Central memory CD8-positive, alpha-beta T cell (primary cell): ENCODE measurements at regions not wholly inside any gene's neighbourhood (a gene's known extent, or its start where the extent isn't known, plus 50 kb on each side); places are given as distances from the start of the nearest gene placed in this dataset.
"Not testable (repeated sequence)": the region's sequence is repeated elsewhere in the genome, so short reads cannot be mapped to it uniquely, and the experiment has no call there.

Experiments used
- ATAC-seq: fragments of 150-1000 bp; cut with Tn5 transposase; replicated peaks from 2 replicates; pipeline ENCODE4 v1.10.0; 2022; ENCODE audit warnings: mild to moderate bottlenecking, moderate FRiP score, moderate number of reproducible peaks; ENCODE audit not compliant: poor library complexity, severe bottlenecking; ENCODE audit errors: extremely low read depth
- DNase-seq, 2 donors: peaks; one replicate each; pipeline ENCODE4 v3.0.0; 2021; ENCODE audit warnings: low spot score in 2 of 2
- H3K27ac Mint-ChIP-seq: one replicate; pipeline ENCODE4 v1.8.0; 2022; ENCODE audit warnings: low read depth, mild to moderate bottlenecking, moderate library complexity, mixed read lengths
- H3K27me3 Mint-ChIP-seq: one replicate; pipeline ENCODE4 v1.8.0; 2022; ENCODE audit warnings: mixed read lengths
- H3K36me3 Mint-ChIP-seq: one replicate; pipeline ENCODE4 v1.8.0; 2022; ENCODE audit warnings: mild to moderate bottlenecking, moderate library complexity, mixed read lengths; ENCODE audit not compliant: insufficient read depth
- H3K4me1 Mint-ChIP-seq: one replicate; pipeline ENCODE4 v1.8.0; 2022; ENCODE audit warnings: mixed read lengths
- H3K4me3 Mint-ChIP-seq: one replicate; pipeline ENCODE4 v1.8.0; 2022; ENCODE audit warnings: mild to moderate bottlenecking, moderate library complexity, mixed read lengths
- H3K9me3 Mint-ChIP-seq: one replicate; pipeline ENCODE4 v1.8.0; 2022; ENCODE audit warnings: mixed read lengths

GRCh38 chr9:7433508-7434292 is 365.9 kb downstream of the DMAC1 start:
- Mint-ChIP-seq H3K9me3 (peaks cover 9% of the 10 kb centered on the region), H3K27ac (no peak overlapping the region), H3K27me3 (peaks cover 19% of the 10 kb centered on the region), H3K4me1 (no peaks in the 10 kb centered on the region), H3K36me3 (peaks cover 2% of the 10 kb centered on the region), H3K4me3 (no peak overlapping the region)
- DNase-seq, result no peak
- ATAC-seq, result no peak

GRCh38 chr9:7432989-7433388 is 366.6 kb downstream of the DMAC1 start:
- Mint-ChIP-seq H3K9me3 (peaks cover 9% of the 10 kb centered on the region), H3K27ac (no peak overlapping the region), H3K4me3 (no peak overlapping the region), H3K27me3 (peaks cover 19% of the 10 kb centered on the region), H3K4me1 (no peaks in the 10 kb centered on the region), H3K36me3 (peaks cover 2% of the 10 kb centered on the region)
- DNase-seq (no peak), ATAC-seq (no peak)

GRCh38 chr9:7417397-7417796 is 382.2 kb downstream of the DMAC1 start:
- H3K9me3 Mint-ChIP-seq, DNase-seq, H3K4me3 Mint-ChIP-seq, H3K4me1 Mint-ChIP-seq, H3K27ac Mint-ChIP-seq, ATAC-seq, H3K36me3 Mint-ChIP-seq: not testable (repeated sequence)
- H3K27me3 Mint-ChIP-seq, result peaks cover 11% of the 10 kb centered on the region

- Mint-ChIP-seq H3K4me3 (no peak overlapping the region), H3K4me1 (no peaks in the 10 kb centered on the region), H3K36me3 (no peaks in the 10 kb centered on the region), H3K9me3 (peaks cover 6% of the 10 kb centered on the region), H3K27me3 (peaks cover 19% of the 10 kb centered on the region), H3K27ac (no peak overlapping the region)
- ATAC-seq (no peak), DNase-seq (no peak)
These were observed 383.7 kb downstream of the DMAC1 start for GRCh38 chr9:7415836-7416235.

GRCh38 chr9:7408845-7409244 is 390.7 kb downstream of the DMAC1 start:
- Mint-ChIP-seq H3K9me3 (no peaks in the 10 kb centered on the region), H3K36me3 (no peaks in the 10 kb centered on the region)

GRCh38 chr9:7407246-7407645 is 392.3 kb downstream of the DMAC1 start:
- no peaks in the 10 kb centered on the region for H3K36me3 Mint-ChIP-seq
- no peaks in the 10 kb centered on the region for H3K9me3 Mint-ChIP-seq
- H3K4me3 Mint-ChIP-seq, result no peak overlapping the region
- no peak for DNase-seq
- H3K27ac Mint-ChIP-seq, result no peak overlapping the region
- H3K4me1 Mint-ChIP-seq, result no peaks in the 10 kb centered on the region
- peaks cover 13% of the 10 kb centered on the region for H3K27me3 Mint-ChIP-seq
- ATAC-seq, result no peak

More at GRCh38 chr9:7408845-7409244, 390.7 kb downstream of the DMAC1 start:
- H3K27me3 Mint-ChIP-seq, result peaks cover 13% of the 10 kb centered on the region
- H3K27ac Mint-ChIP-seq, result no peak overlapping the region
- no peaks in the 10 kb centered on the region for H3K4me1 Mint-ChIP-seq
- ATAC-seq (no peak), DNase-seq (no peak)
- H3K4me3 Mint-ChIP-seq, result no peak overlapping the region

GRCh38 chr9:7405924-7406604 is 393.5 kb downstream of the DMAC1 start:
- H3K36me3 Mint-ChIP-seq, result no peaks in the 10 kb centered on the region
- H3K27ac Mint-ChIP-seq, result no peak overlapping the region
- H3K4me1 Mint-ChIP-seq, result no peaks in the 10 kb centered on the region
- H3K9me3 Mint-ChIP-seq, result no peaks in the 10 kb centered on the region
- H3K27me3 Mint-ChIP-seq, result peaks cover 7% of the 10 kb centered on the region
- H3K4me3 Mint-ChIP-seq, result no peak overlapping the region
- DNase-seq (no peak), ATAC-seq (no peak)

- ATAC-seq (no peak), DNase-seq (no peak)
- H3K27ac Mint-ChIP-seq, result no peak overlapping the region
- no peaks in the 10 kb centered on the region for H3K27me3 Mint-ChIP-seq
- H3K9me3 Mint-ChIP-seq, result no peaks in the 10 kb centered on the region
- H3K36me3 Mint-ChIP-seq, result no peaks in the 10 kb centered on the region
- H3K4me1 Mint-ChIP-seq, result no peaks in the 10 kb centered on the region
- H3K4me3 Mint-ChIP-seq, result no peak overlapping the region
These were observed 395.6 kb downstream of the DMAC1 start for GRCh38 chr9:7403839-7404487.

GRCh38 chr9:7403028-7403389 is 396.6 kb downstream of the DMAC1 start:
- Mint-ChIP-seq H3K4me3 (no peak overlapping the region), H3K36me3 (no peaks in the 10 kb centered on the region), H3K4me1 (no peaks in the 10 kb centered on the region), H3K27me3 (no peaks in the 10 kb centered on the region), H3K27ac (no peak overlapping the region), H3K9me3 (no peaks in the 10 kb centered on the region)
- ATAC-seq (no peak), DNase-seq (no peak)

GRCh38 chr9:7402334-7403027 is 397.1 kb downstream of the DMAC1 start:
- no peak overlapping the region for H3K4me3 Mint-ChIP-seq
- no peak for ATAC-seq
- no peaks in the 10 kb centered on the region for H3K27me3 Mint-ChIP-seq
- no peak overlapping the region for H3K27ac Mint-ChIP-seq
- H3K36me3 Mint-ChIP-seq, result no peaks in the 10 kb centered on the region
- no peaks in the 10 kb centered on the region for H3K9me3 Mint-ChIP-seq
- no peaks in the 10 kb centered on the region for H3K4me1 Mint-ChIP-seq
- no peak for DNase-seq

GRCh38 chr9:7401116-7401515 is 398.5 kb downstream of the DMAC1 start:
- ATAC-seq (no peak), DNase-seq (no peak)
- no peak overlapping the region for H3K27ac Mint-ChIP-seq
- no peaks in the 10 kb centered on the region for H3K27me3 Mint-ChIP-seq
- no peaks in the 10 kb centered on the region for H3K9me3 Mint-ChIP-seq
- H3K4me3 Mint-ChIP-seq, result no peak overlapping the region
- no peaks in the 10 kb centered on the region for H3K36me3 Mint-ChIP-seq
- H3K4me1 Mint-ChIP-seq, result no peaks in the 10 kb centered on the region

- Mint-ChIP-seq H3K36me3 (peaks cover 2% of the 10 kb centered on the region), H3K27me3 (peaks cover 2% of the 10 kb centered on the region), H3K9me3 (no peaks in the 10 kb centered on the region), H3K27ac (no peak overlapping the region), H3K4me3 (no peak overlapping the region), H3K4me1 (no peaks in the 10 kb centered on the region)
- DNase-seq (no peak), ATAC-seq (no peak)
These were observed 405.4 kb downstream of the DMAC1 start for GRCh38 chr9:7394002-7394774.
